GM12875 (cell line): ENCODE measurements at regions not wholly inside any gene's neighbourhood (a gene's known extent, or its start where the extent isn't known, plus 50 kb on each side); places are given as distances from the start of the nearest gene placed in this dataset.

Source experiments
- H3K4me3 ChIP-seq: one replicate; pipeline ENCODE4 v1.5.1; 2011; ENCODE audit warnings: low read depth, low read length, control low read depth
- TF ChIP-seq, protein P1 (sequence below): IDR thresholded peaks from 2 replicates; pipeline ENCODE4 v1.5.1; 2011; ENCODE audit warnings: low read depth, mild to moderate bottlenecking, control low read depth, inconsistent platforms, low read length, moderate library complexity, borderline replicate concordance; ENCODE audit not compliant: insufficient read depth

DNA sequence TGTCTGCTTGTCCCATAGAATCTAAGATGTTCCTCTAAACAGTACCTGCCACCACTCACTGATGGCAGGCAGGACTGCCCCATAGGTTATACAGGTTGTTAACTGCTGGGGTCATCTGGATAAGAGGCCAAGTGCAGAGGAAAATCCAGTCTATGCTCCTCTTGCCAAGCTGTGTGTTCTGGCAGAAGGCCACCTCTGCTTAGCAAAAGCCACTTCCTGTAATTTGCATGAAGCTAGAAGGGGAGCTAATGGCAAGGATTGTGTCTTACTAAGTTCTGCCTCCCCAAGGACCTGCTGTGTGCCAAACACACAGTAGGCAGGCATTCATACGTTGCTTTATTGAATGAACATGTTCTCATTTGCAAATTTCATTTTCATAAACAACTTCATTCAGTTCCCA lies 445.4 kb downstream of the BCL11B start:
- no peak overlapping the region for H3K4me3 ChIP-seq
- TF ChIP-seq, protein P1, sequence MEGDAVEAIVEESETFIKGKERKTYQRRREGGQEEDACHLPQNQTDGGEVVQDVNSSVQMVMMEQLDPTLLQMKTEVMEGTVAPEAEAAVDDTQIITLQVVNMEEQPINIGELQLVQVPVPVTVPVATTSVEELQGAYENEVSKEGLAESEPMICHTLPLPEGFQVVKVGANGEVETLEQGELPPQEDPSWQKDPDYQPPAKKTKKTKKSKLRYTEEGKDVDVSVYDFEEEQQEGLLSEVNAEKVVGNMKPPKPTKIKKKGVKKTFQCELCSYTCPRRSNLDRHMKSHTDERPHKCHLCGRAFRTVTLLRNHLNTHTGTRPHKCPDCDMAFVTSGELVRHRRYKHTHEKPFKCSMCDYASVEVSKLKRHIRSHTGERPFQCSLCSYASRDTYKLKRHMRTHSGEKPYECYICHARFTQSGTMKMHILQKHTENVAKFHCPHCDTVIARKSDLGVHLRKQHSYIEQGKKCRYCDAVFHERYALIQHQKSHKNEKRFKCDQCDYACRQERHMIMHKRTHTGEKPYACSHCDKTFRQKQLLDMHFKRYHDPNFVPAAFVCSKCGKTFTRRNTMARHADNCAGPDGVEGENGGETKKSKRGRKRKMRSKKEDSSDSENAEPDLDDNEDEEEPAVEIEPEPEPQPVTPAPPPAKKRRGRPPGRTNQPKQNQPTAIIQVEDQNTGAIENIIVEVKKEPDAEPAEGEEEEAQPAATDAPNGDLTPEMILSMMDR: no peak

DNA sequence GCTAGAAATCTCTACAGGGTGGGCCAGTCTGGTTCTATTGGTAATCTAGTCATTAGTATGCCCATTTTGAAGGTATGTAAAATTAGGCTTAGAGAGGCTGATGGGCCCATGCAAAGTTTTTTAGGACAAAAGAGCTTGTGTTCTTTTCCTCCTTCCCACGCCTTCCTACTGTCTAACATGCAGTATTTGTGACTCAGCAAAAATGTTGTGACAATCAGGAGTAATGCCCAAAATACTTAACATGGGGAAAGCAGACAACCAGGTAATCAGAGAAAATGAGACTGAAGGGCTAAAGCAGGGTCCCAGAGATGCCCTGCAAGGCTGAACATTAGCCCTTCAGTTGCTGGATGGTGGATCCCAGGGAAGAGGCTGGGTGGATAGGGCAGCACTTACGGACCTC lies 437.9 kb downstream of the BCL11B start:
- TF ChIP-seq, protein P1: no peak

DNA sequence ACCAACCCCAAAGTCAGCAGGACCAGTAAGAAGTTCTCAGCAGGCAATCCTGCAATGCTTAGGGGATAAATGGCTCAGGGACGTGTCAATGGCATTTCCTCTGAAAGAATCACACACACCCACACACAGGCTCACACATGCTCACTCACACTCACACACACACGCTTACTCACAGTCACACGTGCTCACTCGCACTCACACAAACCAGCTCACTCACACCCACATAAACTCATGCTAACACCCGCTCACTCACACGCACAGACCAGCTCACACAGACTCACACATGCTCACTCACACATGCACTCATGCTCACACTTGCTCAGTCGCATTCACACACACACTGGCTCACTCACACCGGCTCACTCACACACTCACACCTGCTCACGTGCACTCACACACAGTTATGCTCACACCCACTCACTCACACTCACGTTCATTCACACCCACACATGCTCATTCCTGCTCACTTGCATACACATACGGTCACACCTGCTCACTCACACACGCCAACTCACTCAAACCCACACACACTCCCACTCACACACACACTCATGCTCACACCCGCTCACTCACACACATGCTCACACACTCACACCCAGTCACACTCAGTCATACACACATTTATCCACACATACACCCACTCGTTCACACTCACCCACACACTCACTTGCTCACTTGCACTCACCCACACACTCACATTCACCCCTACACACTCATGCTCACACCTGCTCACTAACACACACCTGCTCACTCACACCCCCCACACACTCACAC lies 436.8 kb downstream of the BCL11B start:
- TF ChIP-seq, protein P1: no peak

More for the DNA sequence above, 437.9 kb downstream of the BCL11B start:
- no peak overlapping the region for H3K4me3 ChIP-seq

DNA sequence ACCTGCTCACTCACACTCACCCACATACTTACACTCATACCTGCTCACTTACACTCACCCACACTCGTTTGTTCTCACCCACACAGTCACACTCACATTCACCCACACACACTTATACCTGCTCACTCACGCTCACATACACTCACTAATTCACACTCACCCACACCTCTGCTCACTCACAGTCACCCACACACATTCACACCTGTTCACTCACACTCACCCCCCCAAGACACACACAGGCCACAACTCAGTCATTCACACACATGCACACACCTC lies 436.2 kb downstream of the BCL11B start:
- TF ChIP-seq, protein P1: no peak
- H3K4me3 ChIP-seq: no peak overlapping the region

More for the DNA sequence above, 436.8 kb downstream of the BCL11B start:
- no peak overlapping the region for H3K4me3 ChIP-seq

DNA sequence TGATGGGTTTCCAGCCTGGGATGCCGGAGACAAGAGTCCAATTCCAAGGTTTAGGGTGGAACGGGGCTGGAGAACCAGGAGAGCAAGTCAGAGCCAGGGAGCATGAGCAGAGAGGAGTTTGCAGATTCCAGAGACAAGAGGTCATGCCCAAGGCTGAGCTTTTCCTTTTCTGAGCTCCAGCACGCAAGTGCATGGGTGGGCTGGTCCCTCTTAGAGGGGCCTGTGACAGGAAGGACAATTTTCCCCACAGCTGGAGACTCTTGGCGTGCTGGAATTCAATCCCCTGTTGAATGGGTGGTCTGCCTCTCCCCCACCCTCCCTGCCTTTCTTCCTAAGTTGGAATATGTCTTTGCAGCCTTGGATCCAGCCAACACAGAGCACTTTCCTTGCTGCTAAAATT lies 431.9 kb downstream of the BCL11B start:
- TF ChIP-seq, protein P1: no peak
- H3K4me3 ChIP-seq: no peak overlapping the region

DNA sequence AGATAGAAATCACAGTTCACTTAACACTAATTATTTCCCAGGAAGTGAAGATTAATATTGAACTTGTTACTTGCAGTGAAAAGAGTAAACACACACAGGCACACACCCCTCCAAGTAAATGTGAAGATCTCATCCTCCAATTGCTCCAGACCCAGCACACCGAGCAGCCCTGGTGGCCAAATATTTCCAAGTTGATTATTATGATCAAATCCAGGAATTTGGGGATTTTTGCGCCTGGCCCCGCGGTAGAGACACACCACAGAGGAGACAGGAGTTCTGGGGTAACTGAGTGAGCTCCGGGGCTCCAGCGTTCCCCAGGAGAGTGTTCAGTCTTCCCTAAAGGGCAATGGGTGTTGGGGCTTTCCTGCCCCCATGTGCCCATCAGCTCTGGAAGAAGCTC lies 431.5 kb downstream of the BCL11B start:
- H3K4me3 ChIP-seq: no peak overlapping the region
- TF ChIP-seq, protein P1: no peak

DNA sequence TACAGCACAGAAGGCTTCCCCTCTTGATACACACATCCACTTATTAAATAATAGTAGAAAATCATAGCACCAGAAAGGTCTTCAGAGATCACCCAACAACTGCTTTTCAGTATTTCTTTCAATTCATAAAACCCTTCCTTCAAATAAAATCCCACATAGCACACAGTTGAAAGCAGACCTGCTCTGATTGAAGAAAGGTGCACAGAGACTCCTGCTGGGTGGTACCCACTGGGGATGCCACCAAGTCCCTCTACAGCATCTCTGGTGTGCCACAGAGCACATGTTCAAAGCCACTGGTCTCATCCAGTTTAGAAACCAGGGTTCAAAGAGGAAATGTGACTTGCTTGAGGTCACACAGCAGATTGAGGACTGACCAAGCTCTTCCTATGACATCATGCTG lies 427.5 kb downstream of the BCL11B start:
- no peak overlapping the region for H3K4me3 ChIP-seq
- TF ChIP-seq, protein P1: no peak
